Prostate gland (tissue), 2 donors: ENCODE measurements at regions not wholly inside any gene's neighbourhood (a gene's known extent, or its start where the extent isn't known, plus 50 kb on each side); places are given as distances from the start of the nearest gene placed in this dataset.

ENCODE experiments used
- CTCF ChIP-seq, 4 experiments: fragments of 200-600 bp in 2 of 4; fragments of 450-650 bp in 2 of 4; sonication (generic) in 2 of 4; IDR thresholded peaks; 1 replicate in 3 of 4; 2 replicates in 1 of 4; pipeline ENCODE4 v1.5.1; 2016 to 2019; ENCODE audit warnings: antibody characterized with exemption in 4 of 4, mild to moderate bottlenecking in 2 of 4, moderate library complexity in 2 of 4
- POLR2A ChIP-seq: fragments of 450-650 bp; IDR thresholded peaks from one replicate; pipeline ENCODE4 v1.6.1; 2016; ENCODE audit warnings: antibody characterized with exemption, mild to moderate bottlenecking
- POLR2AphosphoS5 ChIP-seq: sonication (generic); formaldehyde crosslinking; IDR thresholded peaks from one replicate; pipeline ENCODE4 v1.6.1; 2017; ENCODE audit warnings: antibody characterized with exemption

DNA sequence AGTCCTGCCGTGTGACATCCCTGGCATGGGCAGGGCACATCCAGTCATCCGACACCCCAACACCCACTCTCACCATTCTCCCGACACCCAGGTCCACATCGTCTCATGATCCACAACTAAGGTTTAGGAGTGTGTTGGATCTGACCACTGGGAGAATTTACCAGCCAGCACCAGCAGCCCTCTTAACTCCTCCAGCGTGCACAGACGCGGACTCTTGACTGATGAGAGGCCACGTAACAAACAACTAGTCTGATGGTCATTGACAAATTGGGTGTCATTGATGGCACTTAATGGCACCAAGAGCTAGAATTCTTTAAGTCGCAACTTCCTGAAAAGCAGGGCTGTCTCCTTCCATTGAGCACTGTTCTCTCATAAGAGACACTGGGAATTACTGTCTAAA lies 203.0 kb upstream of the SFSWAP start:
- TF ChIP-seq CTCF (IDR thresholded peaks at IDR 0.05) (no peak), POLR2A (no peak), POLR2AphosphoS5 (no peak)
